Caco-2 (cell line): ENCODE measurements at regions not wholly inside any gene's neighbourhood (a gene's known extent, or its start where the extent isn't known, plus 50 kb on each side); places are given as distances from the start of the nearest gene placed in this dataset.
A peak's percentile ranks its signal among the peaks of the same experiment; 100 is the strongest.

Experiments
- BruUV-seq: library from RNA; stranded (reverse); fragments of 400-500 nt; replicated peaks from 2 replicates; lab custom pipeline; 2021; lab: Mats Ljungman, UMichigan
- CTCF ChIA-PET: fragments of 300-600 bp; sonication (Branson Sonifier 250); formaldehyde crosslinking; loops from one replicate; lab custom pipeline; 2022; ENCODE audit warnings: antibody characterized with exemption; lab: Charles Lee
- POLR2A ChIA-PET: fragments of 300-600 bp; sonication (Branson Sonifier 250); formaldehyde crosslinking; loops from one replicate; lab custom pipeline; 2022; ENCODE audit warnings: antibody characterized with exemption; lab: Charles Lee
- DNase-seq, 2 experiments: peaks; one replicate each; pipeline versions ENCODE4 v3.0.0 to v3.0.0-alpha.2; 2020 to 2022
- H3K27me3 ChIP-seq: replicated peaks from 2 replicates; pipeline ENCODE4 v1.6.0; 2011; ENCODE audit warnings: low read length; ENCODE audit not compliant: control insufficient read depth, insufficient read depth
- H3K36me3 ChIP-seq: 2 replicates; pipeline ENCODE4 v1.5.1; 2011; ENCODE audit warnings: low read length; ENCODE audit not compliant: control insufficient read depth, insufficient read depth
- H3K4me1 ChIP-seq: fragments of 250-450 bp; sonication (Bioruptor Pico); 2 replicates; pipeline ENCODE4 v1.5.1; 2020; ENCODE audit warnings: mild to moderate bottlenecking
- H3K4me3 ChIP-seq: 2 replicates; pipeline ENCODE4 v1.5.1; 2011; ENCODE audit warnings: low read depth, mild to moderate bottlenecking, control low read depth, low read length
- H3K9me3 ChIP-seq: fragments of 250-450 bp; sonication (Bioruptor Pico); 2 replicates; pipeline ENCODE4 v1.5.1; 2020; ENCODE audit warnings: mild to moderate bottlenecking, moderate library complexity
- H3K27ac Mint-ChIP-seq: one replicate; pipeline ENCODE4 v1.8.0; 2022; ENCODE audit warnings: mixed read lengths; ENCODE audit not compliant: unreplicated experiment
- H3K27me3 Mint-ChIP-seq: one replicate; pipeline ENCODE4 v1.8.0; 2022; ENCODE audit warnings: mixed read lengths; ENCODE audit not compliant: insufficient read depth, unreplicated experiment
- H3K36me3 Mint-ChIP-seq: one replicate; pipeline ENCODE4 v1.8.0; 2022; ENCODE audit warnings: mild to moderate bottlenecking, mixed read lengths; ENCODE audit not compliant: insufficient read depth, unreplicated experiment
- H3K4me1 Mint-ChIP-seq: one replicate; pipeline ENCODE4 v1.8.0; 2022; ENCODE audit warnings: low read depth, mixed read lengths; ENCODE audit not compliant: unreplicated experiment
- H3K4me3 Mint-ChIP-seq: one replicate; pipeline ENCODE4 v1.8.0; 2022; ENCODE audit warnings: mild to moderate bottlenecking, moderate library complexity, mixed read lengths; ENCODE audit not compliant: unreplicated experiment
- H3K9me3 Mint-ChIP-seq: one replicate; pipeline ENCODE4 v1.8.0; 2022; ENCODE audit warnings: mixed read lengths; ENCODE audit not compliant: unreplicated experiment
- intact Hi-C: fragments of 100-400 bp; cut with micrococcal nuclease; formaldehyde crosslinking; loops from one replicate; pipeline ENCODE4 v1.10.0; 2022; ENCODE audit not compliant: unreplicated experiment
- TF ChIP-seq, protein P1 (sequence below), 2 experiments: fragments of 200-600 bp in 1 of 2; IDR thresholded peaks; 1 replicate in 1 of 2; 2 replicates in 1 of 2; pipeline versions ENCODE4 v1.5.1 to v1.8.0; 2011 to 2022; ENCODE audit warnings: antibody characterized with exemption in 1 of 2, control low read depth in 1 of 2, inconsistent platforms in 1 of 2, low read depth in 1 of 2, low read length in 1 of 2, mild to moderate bottlenecking in 1 of 2, moderate library complexity in 1 of 2; ENCODE audit not compliant: insufficient read depth in 1 of 2, severe bottlenecking in 1 of 2, unreplicated experiment in 1 of 2

DNA sequence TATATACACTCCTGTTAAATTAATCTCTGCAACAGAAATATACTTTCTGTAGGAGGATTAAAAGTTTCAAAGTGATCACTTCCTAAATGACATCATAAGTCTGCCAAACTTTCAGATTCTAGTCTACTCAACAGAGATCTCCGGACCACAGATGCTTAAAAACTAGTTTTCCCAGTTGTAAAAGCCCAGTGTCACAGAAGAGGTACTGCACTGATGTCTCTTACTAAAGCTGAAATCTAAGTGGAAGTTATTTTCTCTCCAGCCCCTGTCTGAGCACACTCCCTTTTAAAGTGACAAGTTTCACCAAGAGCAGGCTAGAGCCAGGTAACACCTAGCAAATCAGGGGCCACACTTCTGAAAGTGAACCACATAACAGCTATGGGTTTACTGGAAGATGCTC, 71.6 kb upstream of the DST start:
- H3K9me3 ChIP-seq, result peaks cover 17% of the 10 kb centered on the region
- TF ChIP-seq, protein P1, sequence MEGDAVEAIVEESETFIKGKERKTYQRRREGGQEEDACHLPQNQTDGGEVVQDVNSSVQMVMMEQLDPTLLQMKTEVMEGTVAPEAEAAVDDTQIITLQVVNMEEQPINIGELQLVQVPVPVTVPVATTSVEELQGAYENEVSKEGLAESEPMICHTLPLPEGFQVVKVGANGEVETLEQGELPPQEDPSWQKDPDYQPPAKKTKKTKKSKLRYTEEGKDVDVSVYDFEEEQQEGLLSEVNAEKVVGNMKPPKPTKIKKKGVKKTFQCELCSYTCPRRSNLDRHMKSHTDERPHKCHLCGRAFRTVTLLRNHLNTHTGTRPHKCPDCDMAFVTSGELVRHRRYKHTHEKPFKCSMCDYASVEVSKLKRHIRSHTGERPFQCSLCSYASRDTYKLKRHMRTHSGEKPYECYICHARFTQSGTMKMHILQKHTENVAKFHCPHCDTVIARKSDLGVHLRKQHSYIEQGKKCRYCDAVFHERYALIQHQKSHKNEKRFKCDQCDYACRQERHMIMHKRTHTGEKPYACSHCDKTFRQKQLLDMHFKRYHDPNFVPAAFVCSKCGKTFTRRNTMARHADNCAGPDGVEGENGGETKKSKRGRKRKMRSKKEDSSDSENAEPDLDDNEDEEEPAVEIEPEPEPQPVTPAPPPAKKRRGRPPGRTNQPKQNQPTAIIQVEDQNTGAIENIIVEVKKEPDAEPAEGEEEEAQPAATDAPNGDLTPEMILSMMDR (IDR thresholded peaks at IDR 0.05; ENCODE audit: insufficient read depth in 1 of 2, low read depth in 1 of 2, low read length in 1 of 2, severe bottlenecking in 1 of 2, unreplicated experiment in 1 of 2), result no peak
- BruUV-seq, result no TSS peak
- H3K4me3 ChIP-seq, result no peak overlapping the region
- H3K4me1 ChIP-seq, result peaks cover 55% of the 10 kb centered on the region
- no peak for DNase-seq
- Mint-ChIP-seq H3K4me1 (peaks cover 32% of the 10 kb centered on the region), H3K36me3 (peaks cover 7% of the 10 kb centered on the region), H3K9me3 (peaks cover 11% of the 10 kb centered on the region), H3K4me3 (no peak overlapping the region), H3K27ac (no peak overlapping the region), H3K27me3 (no peaks in the 10 kb centered on the region)
- intact Hi-C loops, result no loop called here
- ChIA-PET CTCF (interaction anchor here (2.7 kb wide), 1 partner anchor 138 kb away, joined by 14 read pairs; no protein-coding TSS in a partner anchor), POLR2A (interaction anchor here (0.7 kb wide), 1 partner anchor 26 kb away, joined by 3 read pairs; no protein-coding TSS in a partner anchor)
- H3K36me3 ChIP-seq, result no peaks in the 10 kb centered on the region
- H3K27me3 ChIP-seq, result no peaks in the 10 kb centered on the region

DNA sequence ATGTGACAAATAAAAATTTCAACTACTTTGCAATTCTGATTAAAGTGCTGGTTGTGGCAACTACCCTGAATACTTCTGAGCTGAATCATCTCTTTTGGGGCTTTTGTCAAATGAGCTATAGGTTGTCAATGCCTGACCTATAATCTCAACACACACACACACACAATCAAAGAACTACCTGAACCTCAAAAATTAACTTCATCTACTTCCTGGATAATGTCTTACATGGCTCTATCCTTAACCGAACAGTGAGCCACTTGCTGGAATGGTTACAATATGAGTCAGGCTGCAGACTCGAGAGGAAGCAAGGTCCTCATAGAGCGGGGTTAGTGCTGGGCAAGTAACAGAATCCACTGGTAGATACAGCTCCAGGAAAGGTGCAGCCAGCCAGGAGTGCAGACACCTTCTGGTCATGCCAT, 70.6 kb upstream of the DST start:
- ChIA-PET POLR2A (no interaction called here), CTCF (interaction anchor here (0.6 to 2.7 kb wide), 4 partner anchors 16 to 139 kb away, joined by 3 to 14 read pairs (median 4); no protein-coding TSS in a partner anchor)
- peak overlapping the region; percentile 78 for H3K27ac Mint-ChIP-seq
- Histone ChIP-seq H3K4me3 (no peak overlapping the region), H3K36me3 (no peaks in the 10 kb centered on the region), H3K9me3 (peaks cover 7% of the 10 kb centered on the region), H3K27me3 (no peaks in the 10 kb centered on the region), H3K4me1 (peaks cover 51% of the 10 kb centered on the region)
- H3K9me3 Mint-ChIP-seq, result peaks cover under 1% of the 10 kb centered on the region
- TF ChIP-seq, protein P1 (IDR thresholded peaks at IDR 0.05; ENCODE audit: insufficient read depth in 1 of 2, low read depth in 1 of 2, low read length in 1 of 2, severe bottlenecking in 1 of 2, unreplicated experiment in 1 of 2), result no peak
- intact Hi-C loops, result no loop called here
- DNase-seq, result peak in 1 of 2 experiments; percentile 41
- BruUV-seq, result no TSS peak
- H3K36me3 Mint-ChIP-seq, result peaks cover 6% of the 10 kb centered on the region
- H3K4me1 Mint-ChIP-seq, result peaks cover 32% of the 10 kb centered on the region
- no peaks in the 10 kb centered on the region for H3K27me3 Mint-ChIP-seq
- no peak overlapping the region for H3K4me3 Mint-ChIP-seq

DNA sequence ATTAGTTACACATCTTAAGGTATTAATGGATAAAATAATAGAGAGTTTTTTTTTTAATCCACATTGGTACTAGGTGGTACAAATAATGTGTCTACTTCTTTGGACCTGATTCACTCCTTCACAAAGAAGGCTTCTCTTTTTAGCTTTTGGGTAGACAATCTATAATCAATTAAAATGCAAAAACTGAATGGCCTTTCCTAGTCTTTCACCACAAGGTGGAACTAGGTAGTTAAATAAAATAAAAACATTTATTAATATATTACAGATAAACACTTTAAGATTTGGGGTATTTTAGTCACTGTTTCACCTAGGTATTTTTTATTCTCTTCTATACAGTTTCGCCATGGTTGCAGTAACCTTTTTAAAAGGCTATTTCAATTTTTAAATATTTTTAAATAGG, 68.3 kb upstream of the DST start:
- Histone ChIP-seq H3K4me1 (peaks cover 41% of the 10 kb centered on the region), H3K9me3 (no peaks in the 10 kb centered on the region), H3K27me3 (no peaks in the 10 kb centered on the region), H3K36me3 (no peaks in the 10 kb centered on the region), H3K4me3 (no peak overlapping the region)
- H3K27me3 Mint-ChIP-seq, result no peaks in the 10 kb centered on the region
- intact Hi-C loops, result no loop called here
- no peaks in the 10 kb centered on the region for H3K9me3 Mint-ChIP-seq
- no TSS peak for BruUV-seq
- peaks cover 28% of the 10 kb centered on the region for H3K4me1 Mint-ChIP-seq
- ChIA-PET CTCF (interaction anchor here (1.0 kb wide), 1 partner anchor 141 kb away, joined by 4 read pairs; no protein-coding TSS in a partner anchor), POLR2A (no interaction called here)
- no peak for DNase-seq
- no peak overlapping the region for H3K4me3 Mint-ChIP-seq
- TF ChIP-seq, protein P1 (IDR thresholded peaks at IDR 0.05; ENCODE audit: insufficient read depth in 1 of 2, low read depth in 1 of 2, low read length in 1 of 2, severe bottlenecking in 1 of 2, unreplicated experiment in 1 of 2), result no peak
- no peak overlapping the region for H3K27ac Mint-ChIP-seq
- no peaks in the 10 kb centered on the region for H3K36me3 Mint-ChIP-seq
